HG03280 (cell line): ENCODE measurements at regions not wholly inside any gene's neighbourhood (a gene's known extent, or its start where the extent isn't known, plus 50 kb on each side); places are given as distances from the start of the nearest gene placed in this dataset.

Experiments
- ATAC-seq: cut with Tn5 transposase; IDR thresholded peaks from one replicate; pipeline ENCODE4 v1.9.1; 2021; ENCODE audit warnings: mild to moderate bottlenecking, moderate library complexity; ENCODE audit not compliant: unreplicated experiment

- no peak for ATAC-seq
Observed at GRCh38 chr13:75913925-75914324, 277.8 kb downstream of the LMO7 start.

GRCh38 chr13:75910591-75910990 lies 274.5 kb downstream of the LMO7 start:
- no peak for ATAC-seq
